Loucy (cell line): ENCODE measurements at regions not wholly inside any gene's neighbourhood (a gene's known extent, or its start where the extent isn't known, plus 50 kb on each side); places are given as distances from the start of the nearest gene placed in this dataset.

Source experiments
- H2AFZ ChIP-seq: fragments of 200-600 bp; sonication (generic); 2 replicates; pipeline ENCODE4 v1.6.0; 2016; ENCODE audit warnings: antibody characterized with exemption, mild to moderate bottlenecking, low read length, moderate library complexity
- H3F3A ChIP-seq: fragments of 200-600 bp; 2 replicates; pipeline ENCODE4 v1.6.0; 2016; ENCODE audit warnings: antibody characterized with exemption, low read depth, mild to moderate bottlenecking
- H3K27me3 ChIP-seq: fragments of 200-600 bp; sonication (generic); 2 replicates; pipeline ENCODE4 v1.6.1; 2014; ENCODE audit warnings: low read length, mild to moderate bottlenecking; ENCODE audit not compliant: insufficient read depth, poor library complexity, severe bottlenecking
- H3K36me3 ChIP-seq: fragments of 200-600 bp; sonication (generic); 2 replicates; pipeline ENCODE4 v1.6.1; 2016; ENCODE audit warnings: low read length; ENCODE audit not compliant: insufficient read depth
- H3K4me1 ChIP-seq: fragments of 200-600 bp; sonication (generic); 2 replicates; pipeline ENCODE4 v1.5.1; 2014; ENCODE audit warnings: low read length, mild to moderate bottlenecking; ENCODE audit not compliant: insufficient read depth, poor library complexity, severe bottlenecking
- H3K4me2 ChIP-seq: fragments of 200-600 bp; sonication (generic); 2 replicates; pipeline ENCODE4 v1.6.0; 2014; ENCODE audit warnings: antibody characterized with exemption, low read length, low read depth, mild to moderate bottlenecking; ENCODE audit not compliant: poor library complexity, severe bottlenecking
- H3K4me3 ChIP-seq: fragments of 200-600 bp; sonication (generic); 2 replicates; pipeline ENCODE4 v1.5.1; 2014; ENCODE audit warnings: low read length, mild to moderate bottlenecking, mixed read lengths; ENCODE audit not compliant: poor library complexity, severe bottlenecking
- H3K79me2 ChIP-seq: fragments of 200-600 bp; sonication (generic); 2 replicates; pipeline ENCODE4 v1.6.1; 2014; ENCODE audit warnings: low read length; ENCODE audit not compliant: insufficient read depth
- H3K9ac ChIP-seq: fragments of 200-600 bp; sonication (generic); 2 replicates; pipeline ENCODE4 v1.6.0; 2014; ENCODE audit warnings: mild to moderate bottlenecking, low read depth, low read length, moderate library complexity; ENCODE audit not compliant: poor library complexity, severe bottlenecking
- H3K9me2 ChIP-seq: fragments of 200-600 bp; sonication (generic); replicated peaks from 2 replicates; pipeline ENCODE4 v1.6.1; 2016; ENCODE audit warnings: low read depth, low read length, mixed read lengths
- H3K9me3 ChIP-seq: fragments of 200-600 bp; sonication (generic); 2 replicates; pipeline ENCODE4 v1.6.1; 2014; ENCODE audit warnings: mild to moderate bottlenecking, antibody characterized with exemption, low read length, low read depth; ENCODE audit not compliant: insufficient read depth
- H4K20me1 ChIP-seq: fragments of 200-600 bp; sonication (generic); 2 replicates; pipeline ENCODE4 v1.6.0; 2014; ENCODE audit warnings: antibody characterized with exemption, low read length, mild to moderate bottlenecking; ENCODE audit not compliant: insufficient read depth, poor library complexity, severe bottlenecking
- CTCF ChIP-seq: fragments of 200-600 bp; sonication (generic); conservative IDR thresholded peaks from 2 replicates; pipeline ENCODE4 v1.5.1; 2014; ENCODE audit warnings: mild to moderate bottlenecking, antibody characterized with exemption, low read length
- EZH2phosphoT487 ChIP-seq: fragments of 200-600 bp; IDR thresholded peaks from 2 replicates; pipeline ENCODE4 v1.6.1; 2018; ENCODE audit warnings: antibody characterized with exemption, mild to moderate bottlenecking, moderate library complexity, borderline replicate concordance

GRCh38 chr9:90981726-90982125 is 180.1 kb downstream of the SYK start:
- no peaks in the 10 kb centered on the region for H3K9me3 ChIP-seq

GRCh38 chr9:90983394-90983793 is 181.8 kb downstream of the SYK start:
- H3K9me3 ChIP-seq = no peaks in the 10 kb centered on the region
- no peaks in the 10 kb centered on the region for H4K20me1 ChIP-seq
- no peak overlapping the region for H3K4me3 ChIP-seq
- TF ChIP-seq EZH2phosphoT487 (no peak), CTCF (no peak)
- H3K4me2 ChIP-seq = no peak overlapping the region
- no peak overlapping the region for H3K9ac ChIP-seq
- H3K9me2 ChIP-seq = no peaks in the 10 kb centered on the region
- no peaks in the 10 kb centered on the region for H3K79me2 ChIP-seq
- no peaks in the 10 kb centered on the region for H3K4me1 ChIP-seq
- H3F3A ChIP-seq = no peaks in the 10 kb centered on the region
- H3K27me3 ChIP-seq = no peaks in the 10 kb centered on the region
- no peak overlapping the region for H2AFZ ChIP-seq
- H3K36me3 ChIP-seq = no peaks in the 10 kb centered on the region

More at GRCh38 chr9:90981726-90982125, 180.1 kb downstream of the SYK start:
- Histone ChIP-seq H3F3A (no peaks in the 10 kb centered on the region), H3K79me2 (no peaks in the 10 kb centered on the region), H3K9me2 (no peaks in the 10 kb centered on the region), H2AFZ (no peak overlapping the region), H3K27me3 (no peaks in the 10 kb centered on the region), H3K36me3 (no peaks in the 10 kb centered on the region), H4K20me1 (no peaks in the 10 kb centered on the region), H3K9ac (no peak overlapping the region), H3K4me2 (no peak overlapping the region), H3K4me3 (no peak overlapping the region), H3K4me1 (no peaks in the 10 kb centered on the region)
- TF ChIP-seq EZH2phosphoT487 (no peak), CTCF (no peak)

GRCh38 chr9:90985631-90986030 is 184.0 kb downstream of the SYK start:
- no peaks in the 10 kb centered on the region for H3K27me3 ChIP-seq
- no peaks in the 10 kb centered on the region for H3K9me2 ChIP-seq
- H2AFZ ChIP-seq = peak overlapping the region; percentile 10; the same call in 1 of the 2 replicates

More at GRCh38 chr9:90985631-90986030, 184.0 kb downstream of the SYK start:
- no peaks in the 10 kb centered on the region for H4K20me1 ChIP-seq
- TF ChIP-seq EZH2phosphoT487 (no peak), CTCF (no peak)
- H3F3A ChIP-seq = no peaks in the 10 kb centered on the region
- H3K36me3 ChIP-seq = no peaks in the 10 kb centered on the region
- no peaks in the 10 kb centered on the region for H3K79me2 ChIP-seq
- H3K9ac ChIP-seq = no peak overlapping the region
- no peaks in the 10 kb centered on the region for H3K4me1 ChIP-seq
- H3K4me3 ChIP-seq = no peak overlapping the region
- H3K4me2 ChIP-seq = no peak overlapping the region
- no peaks in the 10 kb centered on the region for H3K9me3 ChIP-seq
